Endothelial cell of umbilical vein (primary cell): ENCODE measurements at regions not wholly inside any gene's neighbourhood (a gene's known extent, or its start where the extent isn't known, plus 50 kb on each side); places are given as distances from the start of the nearest gene placed in this dataset.
A peak's percentile ranks its signal among the peaks of the same experiment; 100 is the strongest.

Source experiments
- BruUV-seq: library from RNA; stranded (reverse); fragments of 400-500 nt; replicated peaks from 2 replicates; lab custom pipeline; 2021; lab: Mats Ljungman, UMichigan
- CTCF ChIA-PET: fragments of 300-600, 350-600 bp; sonication (Branson Sonifier 250); formaldehyde crosslinking; loops from one replicate; lab custom pipeline; 2021; ENCODE audit warnings: antibody characterized with exemption, inconsistent platforms; lab: Charles Lee
- POLR2A ChIA-PET: fragments of 300-600, 350-600 bp; sonication (Branson Sonifier 250); formaldehyde crosslinking; loops from one replicate; lab custom pipeline; 2021; ENCODE audit warnings: antibody characterized with exemption, inconsistent platforms; lab: Charles Lee
- DNase-seq: peaks from one replicate; pipeline ENCODE4 v3.0.0-alpha.2; 2011; ENCODE audit warnings: low read depth, low spot score
- FAIRE-seq: peaks from 2 replicates; lab custom pipeline; 2011; peaks lifted over from hg19 to GRCh38; lab: Jason Lieb, UNC
- H2AFZ ChIP-seq: 2 replicates; pipeline ENCODE4 v1.6.0; 2012; ENCODE audit warnings: low read depth, low read length, control low read depth, inconsistent platforms
- H3K27ac ChIP-seq: 2 replicates; pipeline ENCODE4 v1.5.1; 2011; ENCODE audit warnings: low read depth, mild to moderate bottlenecking, control low read depth, low read length, moderate library complexity; ENCODE audit not compliant: insufficient read depth
- H3K27me3 ChIP-seq, 2 experiments: 2 replicates each; pipeline versions ENCODE4 v1.6.0 to v1.6.1; 2011; ENCODE audit warnings: low read length in 2 of 2, mixed read lengths in 1 of 2; ENCODE audit not compliant: control insufficient read depth in 2 of 2, insufficient read depth in 2 of 2
- H3K36me3 ChIP-seq, 2 experiments: 2 replicates in 1 of 2; 3 replicates in 1 of 2; pipeline ENCODE4 v1.5.1; 2011; ENCODE audit warnings: low read length in 2 of 2, mild to moderate bottlenecking in 1 of 2, moderate library complexity in 1 of 2; ENCODE audit not compliant: control insufficient read depth in 2 of 2, insufficient read depth in 2 of 2; ENCODE audit errors: extremely low read depth in 1 of 2
- H3K4me1 ChIP-seq: 3 replicates; pipeline ENCODE4 v1.5.1; 2011; ENCODE audit warnings: mild to moderate bottlenecking, low read length; ENCODE audit not compliant: control insufficient read depth, insufficient read depth; ENCODE audit errors: extremely low read depth
- H3K4me2 ChIP-seq: 2 replicates; pipeline ENCODE4 v1.6.1; 2011; ENCODE audit warnings: low read length, control low read depth, mixed read lengths; ENCODE audit not compliant: insufficient read depth
- H3K4me3 ChIP-seq, 3 experiments: fragments of 200-600 bp in 1 of 3; sonication (generic), shearing (Covaris generic) in 1 of 3; replicated peaks in 1 of 3; 2 replicates each; pipeline ENCODE4 v1.5.1; 2011 to 2016; ENCODE audit warnings: control low read depth in 3 of 3, low read length in 3 of 3, mild to moderate bottlenecking in 2 of 3, inconsistent platforms in 1 of 3, low read depth in 1 of 3, moderate library complexity in 1 of 3; ENCODE audit not compliant: insufficient read depth in 1 of 3
- H3K79me2 ChIP-seq: 2 replicates; pipeline ENCODE4 v1.6.0; 2012; ENCODE audit warnings: low read length, inconsistent platforms; ENCODE audit not compliant: control insufficient read depth, insufficient read depth
- H3K9ac ChIP-seq: replicated peaks from 2 replicates; pipeline ENCODE3; 2011; ENCODE audit warnings: low read length, control low read depth; ENCODE audit not compliant: insufficient read depth; ENCODE audit errors: extremely low read depth
- H3K9me1 ChIP-seq: replicated peaks from 3 replicates; pipeline ENCODE4 v1.6.0; 2011; ENCODE audit warnings: mild to moderate bottlenecking, low read length; ENCODE audit not compliant: control insufficient read depth, insufficient read depth; ENCODE audit errors: extremely low read depth
- H3K9me3 ChIP-seq: replicated peaks from 2 replicates; pipeline ENCODE4 v1.5.1; 2012; ENCODE audit warnings: low read length, inconsistent platforms; ENCODE audit not compliant: control insufficient read depth, insufficient read depth
- H4K20me1 ChIP-seq: replicated peaks from 2 replicates; pipeline ENCODE3; 2011; ENCODE audit warnings: mild to moderate bottlenecking, low read length; ENCODE audit not compliant: control insufficient read depth, insufficient read depth; ENCODE audit errors: extremely low read depth
- CTCF ChIP-seq, 2 donors: IDR thresholded peaks; 1 replicate in 1 of 2; 2 replicates in 1 of 2; pipeline ENCODE4 v1.5.1; 2011; ENCODE audit warnings: low read length in 2 of 2, mild to moderate bottlenecking in 2 of 2, moderate library complexity in 2 of 2, control low read depth in 1 of 2, inconsistent platforms in 1 of 2, low read depth in 1 of 2; ENCODE audit not compliant: insufficient read depth in 1 of 2; ENCODE audit errors: extremely low read depth in 1 of 2
- EZH2 ChIP-seq: IDR thresholded peaks from 2 replicates; pipeline ENCODE4 v1.6.1; 2012; ENCODE audit warnings: borderline replicate concordance, low read depth, mild to moderate bottlenecking, moderate library complexity, low read length, inconsistent platforms; ENCODE audit not compliant: severe bottlenecking
- FOS ChIP-seq: IDR thresholded peaks from 2 replicates; pipeline ENCODE4 v1.6.1; 2011; ENCODE audit warnings: mild to moderate bottlenecking, low read length, moderate library complexity, borderline replicate concordance; ENCODE audit not compliant: insufficient read depth
- GATA2 ChIP-seq: IDR thresholded peaks from 2 replicates; pipeline ENCODE4 v1.7.0; 2011; ENCODE audit warnings: low read depth, mild to moderate bottlenecking, moderate library complexity, mixed read lengths, low read length; ENCODE audit not compliant: insufficient read length, insufficient read depth
- JUN ChIP-seq: IDR thresholded peaks from 2 replicates; pipeline ENCODE4 v1.6.1; 2011; ENCODE audit warnings: borderline replicate concordance, low read depth; ENCODE audit not compliant: insufficient read length, insufficient read depth
- MAX ChIP-seq: IDR thresholded peaks from 2 replicates; pipeline ENCODE4 v1.6.1; 2011; ENCODE audit not compliant: insufficient read depth, insufficient read length
- MYC ChIP-seq: IDR thresholded peaks from one replicate; pipeline ENCODE4 v1.6.1; 2011; ENCODE audit warnings: mild to moderate bottlenecking, low read depth, low read length
- POLR2A ChIP-seq: IDR thresholded peaks from 2 replicates; pipeline ENCODE4 v1.6.1; 2012; ENCODE audit warnings: low read depth, mild to moderate bottlenecking, control low read depth, low read length
- POLR2AphosphoS5 ChIP-seq: IDR thresholded peaks from 2 replicates; pipeline ENCODE4 v1.6.1; 2012; ENCODE audit warnings: low read depth, mild to moderate bottlenecking, control low read depth, low read length, moderate library complexity; ENCODE audit not compliant: insufficient read depth
- dilution Hi-C: fragments of 300-500 bp; cut with MboI; formaldehyde crosslinking; loops from one replicate; pipeline ENCODE4 v1.15.0; 2019; ENCODE audit warnings: low sequenced_read_pairs; ENCODE audit not compliant: extremely low pct_ligation_motif_present
- intact Hi-C: fragments of 100-400 bp; cut with micrococcal nuclease; formaldehyde crosslinking; loops from one replicate; pipeline ENCODE4 v1.10.0; 2022

DNA sequence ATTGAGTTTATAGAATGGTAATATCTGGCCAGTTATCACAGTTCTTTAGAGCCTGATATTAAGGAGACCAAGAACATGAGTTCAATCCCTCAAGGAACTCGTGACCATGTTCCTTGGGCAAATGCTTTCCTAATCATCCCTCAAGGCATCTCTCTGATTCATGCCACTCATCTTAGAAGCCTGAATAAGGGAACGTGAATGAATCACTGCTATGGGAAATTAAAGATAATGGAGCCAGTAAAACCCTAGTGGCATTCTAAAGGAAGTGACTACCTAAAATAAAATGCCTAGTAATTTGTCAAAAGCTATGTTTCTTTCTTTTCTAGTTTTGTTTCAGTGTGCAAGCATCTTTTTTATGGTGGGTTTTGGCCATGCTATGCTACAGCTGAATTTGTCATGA, 1161.3 kb downstream of the C4orf33 start:
- Histone ChIP-seq H3K27me3 (no peaks in the 10 kb centered on the region), H3K27ac (no peak overlapping the region), H3K4me3 (no peak overlapping the region), H3K36me3 (no peaks in the 10 kb centered on the region), H3K9ac (no peak overlapping the region), H4K20me1 (no peaks in the 10 kb centered on the region), H2AFZ (peak overlapping the region; percentile 77), H3K4me2 (peak overlapping the region; percentile 35), H3K9me1 (no peaks in the 10 kb centered on the region), H3K4me1 (peaks cover 6% of the 10 kb centered on the region), H3K9me3 (no peaks in the 10 kb centered on the region), H3K79me2 (no peaks in the 10 kb centered on the region)
- CTCF ChIA-PET = interaction anchor here (0.7 to 2.2 kb wide), 4 partner anchors 11 to 119 kb away, joined by 3 to 7 read pairs (median 5); no protein-coding TSS in a partner anchor
- dilution Hi-C loops = no loop called here
- TF ChIP-seq POLR2A = no peak
- no peak for TF ChIP-seq MYC
- peak; percentile 21 for TF ChIP-seq GATA2
- no peak for TF ChIP-seq MAX
- peak; percentile 31 for TF ChIP-seq JUN
- TF ChIP-seq POLR2AphosphoS5 = no peak
- peak; percentile 89 for TF ChIP-seq FOS
- TF ChIP-seq EZH2 = no peak
- TF ChIP-seq CTCF (IDR thresholded peaks at IDR 0.05; ENCODE audit: extremely low read depth in 1 of 2, insufficient read depth in 1 of 2, low read depth in 1 of 2, low read length in 2 of 2) = no peak
- no peak for FAIRE-seq
- DNase-seq = peak; percentile 67
- no TSS peak for BruUV-seq
- POLR2A ChIA-PET = no interaction called here
- intact Hi-C loops = no loop called here
